Posterior vena cava (tissue), 2 donors: ENCODE measurements at regions not wholly inside any gene's neighbourhood (a gene's known extent, or its start where the extent isn't known, plus 50 kb on each side); places are given as distances from the start of the nearest gene placed in this dataset.
A peak's percentile ranks its signal among the peaks of the same experiment; 100 is the strongest.

ENCODE experiments used
- DNase-seq: peaks from one replicate; pipeline ENCODE4 v3.0.0-alpha.2; 2020; ENCODE audit warnings: low spot score
- intact Hi-C, 2 donors: fragments of 100-400 bp; cut with DNase I; formaldehyde crosslinking; loops; one replicate each; pipeline versions ENCODE4 v1.14.1 to v1.14.2; 2022 to 2023
- donor health status: DM: yes; HTN: yes; CAD: no.
- donor health status: DM: yes; HTN: yes; CAD: no.

- intact Hi-C loops: no loop called here
- DNase-seq: no peak
These were observed 59.8 kb upstream of the GDF10 start for GRCh38 chr10:47240173-47240572.

- intact Hi-C loops: no loop called here
- DNase-seq: no peak
These were observed 58.7 kb upstream of the GDF10 start for GRCh38 chr10:47241256-47241655.

- no peak for DNase-seq
- intact Hi-C loops: no loop called here
These were observed 57.8 kb upstream of the GDF10 start for GRCh38 chr10:47241946-47242867.

- intact Hi-C loops: no loop called here
- no peak for DNase-seq
These were observed 56.6 kb upstream of the GDF10 start for GRCh38 chr10:47243356-47243755.

DNA sequence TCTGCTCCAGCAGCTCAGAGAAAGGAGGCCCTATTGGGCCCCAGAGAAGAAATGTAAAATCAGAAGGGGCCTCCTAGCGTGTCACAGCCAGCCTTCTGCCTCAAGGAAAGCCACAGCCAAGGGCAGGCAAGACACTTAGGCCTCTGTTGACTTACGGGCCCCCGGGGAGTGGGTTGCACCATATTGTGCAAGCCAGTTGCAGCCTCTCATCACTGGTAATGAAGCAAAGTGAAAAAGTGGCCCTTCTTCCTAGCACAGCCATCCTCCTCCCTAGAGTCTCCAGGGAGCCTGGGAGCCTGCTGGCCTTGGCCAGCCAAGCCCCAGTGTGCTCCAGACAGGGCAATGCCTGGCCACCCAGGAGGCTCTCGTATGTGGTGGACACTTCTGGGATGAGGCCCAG, 56.2 kb upstream of the GDF10 start:
- intact Hi-C loops: no loop called here
- peak; percentile 94 for DNase-seq

DNA sequence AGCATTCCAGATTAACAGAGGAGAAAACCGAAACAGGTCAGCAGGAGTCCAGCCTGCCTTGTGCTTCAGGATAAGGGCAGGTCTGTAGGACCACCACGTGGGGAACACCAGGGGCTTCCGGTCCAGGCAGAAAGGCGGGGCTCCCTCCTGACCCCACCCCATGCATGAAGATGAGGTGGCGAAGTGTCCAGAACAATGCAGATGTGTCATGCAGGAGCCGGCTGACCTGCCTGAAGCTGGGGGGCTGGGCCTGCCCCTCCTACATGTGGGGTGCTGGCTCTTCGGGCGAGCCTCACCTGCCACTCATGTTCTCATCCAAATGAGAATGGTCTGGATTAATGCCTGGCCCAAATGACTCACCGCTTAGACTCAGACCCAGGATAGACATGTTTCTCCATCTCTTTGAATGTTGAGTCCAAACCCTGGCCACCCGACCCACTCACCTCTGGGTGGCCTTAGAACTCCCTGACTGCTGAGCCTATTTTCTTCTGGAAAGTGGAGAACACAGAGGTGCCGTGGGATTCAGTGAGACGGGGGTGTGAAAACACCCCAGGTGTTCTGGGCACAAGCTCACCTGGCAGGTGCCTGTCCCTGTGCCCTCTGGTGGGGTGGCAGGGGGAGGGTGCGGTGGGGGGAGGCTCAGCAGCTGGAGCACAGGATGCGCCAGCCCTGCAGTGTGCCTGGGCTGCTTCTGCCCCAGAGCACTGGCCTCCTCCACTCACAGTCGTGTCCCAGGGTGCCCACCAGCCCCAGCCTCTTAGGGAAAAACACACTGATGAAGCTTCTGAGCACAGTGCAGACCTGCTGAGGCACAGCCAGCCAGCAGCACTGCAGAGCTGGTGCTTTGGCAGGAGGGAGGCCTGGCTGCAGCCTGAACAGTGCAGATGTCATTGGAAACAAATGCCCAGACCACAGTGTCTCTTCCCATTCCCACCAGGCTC, 55.2 kb upstream of the GDF10 start:
- no peak for DNase-seq
- intact Hi-C loops: no loop called here

DNA sequence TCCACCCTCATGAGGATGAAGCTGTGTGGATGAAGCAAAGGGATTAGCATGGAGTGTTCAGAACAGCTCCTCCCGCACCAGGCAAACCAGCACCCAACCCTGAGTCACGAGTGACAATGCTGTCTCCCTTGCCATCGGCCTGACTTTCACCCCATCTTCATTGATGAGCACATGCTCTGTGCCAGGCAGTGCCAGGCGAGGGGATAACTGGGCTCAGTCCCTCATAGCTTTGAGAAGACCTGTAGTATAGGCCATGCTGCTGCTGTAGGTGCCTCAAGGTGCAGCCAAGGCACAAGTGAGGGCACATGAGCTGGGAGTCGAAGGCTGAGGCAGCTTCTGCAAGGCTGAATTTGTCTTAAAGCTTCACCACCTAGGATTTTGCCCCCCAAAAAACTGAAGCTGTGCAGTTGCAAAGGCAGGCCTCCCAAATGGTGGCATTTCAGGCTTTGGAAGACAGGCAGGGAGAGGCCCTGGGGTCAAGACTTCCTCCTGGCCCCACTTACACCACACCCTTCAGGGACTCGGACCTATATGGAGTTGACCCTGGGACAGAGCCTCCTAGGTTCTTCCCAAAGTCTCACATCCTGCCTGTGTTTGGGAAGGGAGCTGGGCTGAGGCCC, 54.2 kb upstream of the GDF10 start:
- DNase-seq: no peak
- intact Hi-C loops: no loop called here

- intact Hi-C loops: no loop called here
- DNase-seq: no peak
These were observed 53.4 kb upstream of the GDF10 start for GRCh38 chr10:47246406-47247147.

- DNase-seq: no peak
These were observed 52.6 kb upstream of the GDF10 start for GRCh38 chr10:47247148-47248059.

DNA sequence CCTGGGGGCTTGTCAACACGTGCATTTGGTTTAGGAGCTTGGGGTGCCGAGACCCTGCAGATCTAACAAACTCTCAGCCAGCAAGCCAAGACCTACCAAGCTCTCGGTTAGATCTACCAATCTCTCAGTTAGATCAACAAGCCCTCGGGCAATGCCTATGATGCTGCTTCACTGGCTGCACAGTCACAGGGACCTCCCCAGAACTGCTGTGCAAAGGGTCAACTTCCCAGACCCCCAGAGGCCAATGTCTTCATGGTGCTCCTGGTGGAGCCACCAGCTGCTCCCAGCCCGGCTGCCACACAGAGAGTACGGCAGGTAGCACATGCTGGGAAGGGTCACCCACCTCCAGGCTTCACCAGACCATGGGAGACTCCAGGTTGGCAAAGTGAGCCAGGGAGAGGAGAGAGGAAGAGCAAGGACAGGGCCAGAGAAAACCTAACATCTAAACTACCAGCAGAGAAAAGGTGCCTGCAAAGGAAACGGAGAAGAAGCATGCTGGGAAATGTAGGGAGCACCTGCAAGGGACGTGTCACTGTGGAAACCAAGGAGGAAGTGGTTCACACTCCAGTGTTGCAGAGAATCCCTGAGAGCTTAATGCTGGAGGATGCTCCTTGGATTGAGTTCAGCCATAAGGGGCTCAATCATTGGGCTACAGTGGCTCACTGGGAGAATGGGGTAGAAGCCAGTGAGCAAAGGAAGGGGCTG, 51.5 kb upstream of the GDF10 start:
- no peak for DNase-seq
- intact Hi-C loops: no loop called here

More at GRCh38 chr10:47247148-47248059, 52.6 kb upstream of the GDF10 start:
- intact Hi-C loops: no loop called here

- intact Hi-C loops: no loop called here
- no peak for DNase-seq
These were observed 50.1 kb upstream of the GDF10 start for GRCh38 chr10:47249881-47250280.
